HepG2 (cell line): ENCODE measurements at regions not wholly inside any gene's neighbourhood (a gene's known extent, or its start where the extent isn't known, plus 50 kb on each side); places are given as distances from the start of the nearest gene placed in this dataset.

Experiments used
- ATAC-seq: fragments of 200-7000 bp; cut with Tn5 transposase; 3 replicates; pipeline ENCODE4 v1.9.1; 2020; ENCODE audit warnings: mild to moderate bottlenecking, moderate library complexity
- BruUV-seq: library from RNA; stranded (reverse); fragments of 400-500 nt; replicated peaks from 2 replicates; lab custom pipeline; 2021; lab: Mats Ljungman, UMichigan
- CTCF ChIA-PET: fragments of 300-600 bp; formaldehyde crosslinking; extraction: SDS; loops from one replicate; lab custom pipeline; 2021; ENCODE audit warnings: low total read pairs, inconsistent platforms, low intra/inter-chr PET ratio; lab: Yijun Ruan, JAX
- POLR2A ChIA-PET: fragments of 350-600 bp; sonication (Branson Sonifier 250); formaldehyde crosslinking; loops from one replicate; lab custom pipeline; 2020; ENCODE audit warnings: antibody characterized with exemption, inconsistent platforms; lab: Yijun Ruan, JAX
- DNase-seq: peaks from one replicate; pipeline ENCODE4 v3.0.0-alpha.2; 2015; ENCODE audit warnings: low spot score
- FAIRE-seq: peaks from 3 replicates; lab custom pipeline; 2011; peaks lifted over from hg19 to GRCh38; lab: Jason Lieb, UNC
- H2AFZ ChIP-seq: one replicate; pipeline ENCODE4 v1.6.1; 2011; ENCODE audit warnings: low read length, inconsistent platforms
- H3K27ac ChIP-seq: fragments of 300-600 bp; 3 replicates; pipeline ENCODE4 v1.8.0; 2011; ENCODE audit warnings: mixed run types, mild to moderate bottlenecking, mixed read lengths, low read length, inconsistent platforms; ENCODE audit not compliant: insufficient read depth; ENCODE audit errors: extremely low read length
- H3K27me3 ChIP-seq, 2 experiments: fragments of 200-600 bp in 1 of 2; 2 replicates in 1 of 2; 3 replicates in 1 of 2; pipeline versions ENCODE4 v1.6.0 to v1.8.0; 2011; ENCODE audit warnings: low read length in 2 of 2, mild to moderate bottlenecking in 2 of 2, moderate library complexity in 2 of 2, inconsistent platforms in 1 of 2; ENCODE audit not compliant: insufficient read depth in 2 of 2, control insufficient read depth in 1 of 2
- H3K36me3 ChIP-seq, 2 experiments: fragments of 200-600 bp in 1 of 2; replicated peaks in 1 of 2; 2 replicates in 1 of 2; 3 replicates in 1 of 2; pipeline versions ENCODE4 v1.5.1 to v1.8.0; 2011; ENCODE audit warnings: low read length in 2 of 2, inconsistent platforms in 1 of 2; ENCODE audit not compliant: insufficient read depth in 2 of 2, control insufficient read depth in 1 of 2
- H3K4me1 ChIP-seq: 2 replicates; pipeline ENCODE4 v1.5.1; 2012; ENCODE audit warnings: low read length, inconsistent platforms; ENCODE audit not compliant: insufficient read depth
- H3K4me2 ChIP-seq: 2 replicates; pipeline ENCODE4 v1.6.0; 2011; ENCODE audit warnings: low read depth, low read length, inconsistent platforms
- H3K4me3 ChIP-seq, 3 experiments: fragments of 200-600 bp in 1 of 3; sonication (generic), shearing (Covaris generic) in 1 of 3; replicated peaks in 1 of 3; 2 replicates each; pipeline ENCODE4 v1.5.1; 2011 to 2016; ENCODE audit warnings: low read length in 3 of 3, inconsistent platforms in 2 of 3, low read depth in 2 of 3, mild to moderate bottlenecking in 2 of 3, control low read depth in 1 of 3, mixed read lengths in 1 of 3; ENCODE audit not compliant: insufficient read depth in 1 of 3
- H3K79me2 ChIP-seq: one replicate; pipeline ENCODE4 v1.6.1; 2011; ENCODE audit warnings: low read length, inconsistent platforms; ENCODE audit not compliant: insufficient read depth
- H3K9ac ChIP-seq: 2 replicates; pipeline ENCODE4 v1.6.0; 2011; ENCODE audit warnings: mild to moderate bottlenecking, low read depth, low read length, inconsistent platforms; ENCODE audit not compliant: insufficient read depth
- H3K9me3 ChIP-seq: 2 replicates; pipeline ENCODE4 v1.5.1; 2012; ENCODE audit warnings: mild to moderate bottlenecking, low read length
- H4K20me1 ChIP-seq: 2 replicates; pipeline ENCODE4 v1.6.0; 2011; ENCODE audit warnings: inconsistent platforms, mild to moderate bottlenecking, low read length, moderate library complexity; ENCODE audit not compliant: insufficient read depth
- E2F1 ChIP-seq: sonication (generic); formaldehyde crosslinking; IDR thresholded peaks from 2 replicates; pipeline ENCODE4 v1.5.0; 2020; ENCODE audit warnings: missing genetic modification reagents
- E2F5 ChIP-seq: sonication (generic); formaldehyde crosslinking; conservative IDR thresholded peaks from 2 replicates; pipeline ENCODE4 v1.4.0; 2020; ENCODE audit warnings: missing genetic modification reagents
- FLYWCH1 ChIP-seq: sonication (generic); formaldehyde crosslinking; IDR thresholded peaks from 2 replicates; pipeline ENCODE4 v1.8.1; 2023; ENCODE audit warnings: mild to moderate bottlenecking, missing genetic modification reagents
- GZF1 ChIP-seq: sonication (generic); formaldehyde crosslinking; IDR thresholded peaks from 2 replicates; pipeline ENCODE4 v1.5.1; 2020; ENCODE audit warnings: mild to moderate bottlenecking, missing genetic modification reagents
- HNRNPLL ChIP-seq: fragments of 200-400 bp; formaldehyde crosslinking; IDR thresholded peaks from 2 replicates; pipeline ENCODE4 v1.6.1; 2017; ENCODE audit warnings: mild to moderate bottlenecking, low read depth, low read length; ENCODE audit not compliant: poor library complexity, severe bottlenecking
- JARID2 ChIP-seq: sonication (generic); formaldehyde crosslinking; IDR thresholded peaks from 2 replicates; pipeline ENCODE4 v1.8.1; 2023; ENCODE audit warnings: missing genetic modification reagents, inconsistent platforms; ENCODE audit not compliant: insufficient replicate concordance
- MATR3 ChIP-seq: sonication (generic); formaldehyde crosslinking; IDR thresholded peaks from 2 replicates; pipeline ENCODE4 v1.4.0; 2020; ENCODE audit warnings: missing genetic modification reagents
- ZNF317 ChIP-seq: sonication (generic); formaldehyde crosslinking; IDR thresholded peaks from 2 replicates; pipeline ENCODE4 v1.5.0; 2020; ENCODE audit warnings: mild to moderate bottlenecking, missing genetic modification reagents
- ZNF841 ChIP-seq: sonication (generic); formaldehyde crosslinking; IDR thresholded peaks from 2 replicates; pipeline ENCODE4 v1.8.1; 2023; ENCODE audit warnings: missing genetic modification reagents, borderline replicate concordance
- ZNF879 ChIP-seq: sonication (generic); formaldehyde crosslinking; IDR thresholded peaks from 2 replicates; pipeline ENCODE4 v1.8.1; 2023; ENCODE audit warnings: missing genetic modification reagents
- WGBS: methylation state at CpG from one replicate; pipeline ENCODE4 v1.1.6; 2017; ENCODE audit warnings: low lambda C conversion rate; 5-methylcytosine and 5-hydroxymethylcytosine counted together
- in situ Hi-C: cut with HindIII; loops from 2 replicates; pipeline ENCODE4 v1.10.0; 2017; ENCODE audit warnings: low pct_unique_long_range_greater_than_20kb; ENCODE audit not compliant: extremely low pct_ligation_motif_present
- intact Hi-C: fragments of 100-400 bp; cut with micrococcal nuclease; formaldehyde crosslinking; loops from one replicate; pipeline ENCODE4 v1.10.0; 2022; ENCODE audit not compliant: unreplicated experiment

GRCh38 chr2:187177253-187177652 is 270.8 kb downstream of the CALCRL start:
- in situ Hi-C loops (no loop called here), intact Hi-C loops (no loop called here)
- WGBS = 13% methylated on average over 8 of the region's 10 CpGs
- H3K9ac ChIP-seq = no peak overlapping the region
- H3K27ac ChIP-seq = no peak overlapping the region
- no peak for FAIRE-seq
- CTCF ChIA-PET = no interaction called here
- no peak overlapping the region for H3K4me3 ChIP-seq
- TF ChIP-seq MATR3 = no peak
- no peak for TF ChIP-seq JARID2
- no peak for TF ChIP-seq ZNF879 (CRISPR knock-in tag)
- no peak for TF ChIP-seq E2F1 (CRISPR knock-in tag)
- no peak for TF ChIP-seq E2F5 (CRISPR knock-in tag)
- TF ChIP-seq GZF1 (CRISPR knock-in tag) = no peak
- no peak for TF ChIP-seq HNRNPLL
- TF ChIP-seq ZNF841 (CRISPR knock-in tag) = no peak
- TF ChIP-seq FLYWCH1 (CRISPR knock-in tag) = no peak
- no peak for TF ChIP-seq ZNF317 (CRISPR knock-in tag)
- POLR2A ChIA-PET = no interaction called here
- BruUV-seq = no TSS peak
- no peak overlapping the region for H3K4me2 ChIP-seq
- no peaks in the 10 kb centered on the region for H3K27me3 ChIP-seq
- no peak; the same call in 2 of the 3 replicates for ATAC-seq
- H4K20me1 ChIP-seq = no peaks in the 10 kb centered on the region
- DNase-seq = no peak
- no peak overlapping the region for H2AFZ ChIP-seq
- no peaks in the 10 kb centered on the region for H3K79me2 ChIP-seq
- H3K9me3 ChIP-seq = no peaks in the 10 kb centered on the region
- H3K4me1 ChIP-seq = no peaks in the 10 kb centered on the region
- no peaks in the 10 kb centered on the region for H3K36me3 ChIP-seq
